Uterus (tissue), 3 donors: ENCODE measurements at regions not wholly inside any gene's neighbourhood (a gene's known extent, or its start where the extent isn't known, plus 50 kb on each side); places are given as distances from the start of the nearest gene placed in this dataset.

Experiments
- DNase-seq, 2 donors: peaks; one replicate each; pipeline ENCODE4 v3.0.0-alpha.2; 2019 to 2020
- H3K27ac ChIP-seq, 2 donors: fragments of 200-600 bp; sonication (generic); 1 replicate in 1 of 2; 2 replicates in 1 of 2; pipeline ENCODE4 v1.5.1; 2016 to 2018
- H3K27me3 ChIP-seq, 2 donors: fragments of 200-600 bp; sonication (generic); one replicate each; pipeline ENCODE4 v1.5.1; 2018 to 2019; ENCODE audit warnings: control low read depth in 1 of 2
- H3K36me3 ChIP-seq, 2 donors: fragments of 200-600 bp; sonication (generic); one replicate each; pipeline ENCODE4 v1.5.1; 2019; ENCODE audit warnings: control low read depth in 1 of 2
- H3K4me1 ChIP-seq, 2 donors: fragments of 200-600 bp; sonication (generic); one replicate each; pipeline ENCODE4 v1.5.1; 2018 to 2019; ENCODE audit warnings: control low read depth in 1 of 2
- H3K4me3 ChIP-seq, 2 donors: fragments of 200-600 bp; sonication (generic); 1 replicate in 1 of 2; 2 replicates in 1 of 2; pipeline ENCODE4 v1.5.1; 2018 to 2019; ENCODE audit warnings: mild to moderate bottlenecking in 1 of 2
- H3K9me3 ChIP-seq, 2 donors: fragments of 200-600 bp; sonication (generic); one replicate each; pipeline ENCODE4 v1.5.1; 2019; ENCODE audit warnings: control low read depth in 1 of 2
- CTCF ChIP-seq, 4 experiments: fragments of 200-600 bp in 2 of 4; fragments of 450-650 bp in 2 of 4; sonication (generic) in 2 of 4; IDR thresholded peaks; one replicate each; pipeline ENCODE4 v1.5.1; 2016 to 2019; ENCODE audit warnings: antibody characterized with exemption in 4 of 4, mild to moderate bottlenecking in 2 of 4, moderate library complexity in 1 of 4
- POLR2A ChIP-seq, 2 donors: fragments of 450-650 bp; IDR thresholded peaks; one replicate each; pipeline ENCODE4 v1.6.1; 2016; ENCODE audit warnings: antibody characterized with exemption in 2 of 2, mild to moderate bottlenecking in 1 of 2, moderate library complexity in 1 of 2
- intact Hi-C: fragments of 100-400 bp; cut with DNase I; formaldehyde crosslinking; loops from one replicate; pipeline ENCODE4 v1.15.1; 2023; ENCODE audit warnings: low total_unique reads
- donor health status: DM: yes; HTN: yes; CAD: no.

GRCh38 chr1:56396581-56396980, 182.8 kb downstream of the PLPP3 start:
- DNase-seq = no peak
- no peak overlapping the region for H3K4me3 ChIP-seq
- no peaks in the 10 kb centered on the region for H3K9me3 ChIP-seq
- H3K36me3 ChIP-seq = no peaks in the 10 kb centered on the region
- H3K4me1 ChIP-seq = no peaks in the 10 kb centered on the region
- no peaks in the 10 kb centered on the region for H3K27me3 ChIP-seq
- H3K27ac ChIP-seq = peak overlapping the region in 1 of 2 donors; percentile 3
- intact Hi-C loops = no loop called here
- TF ChIP-seq CTCF (IDR thresholded peaks at IDR 0.05) = no peak
- no peak for TF ChIP-seq POLR2A (IDR thresholded peaks at IDR 0.05)

DNA sequence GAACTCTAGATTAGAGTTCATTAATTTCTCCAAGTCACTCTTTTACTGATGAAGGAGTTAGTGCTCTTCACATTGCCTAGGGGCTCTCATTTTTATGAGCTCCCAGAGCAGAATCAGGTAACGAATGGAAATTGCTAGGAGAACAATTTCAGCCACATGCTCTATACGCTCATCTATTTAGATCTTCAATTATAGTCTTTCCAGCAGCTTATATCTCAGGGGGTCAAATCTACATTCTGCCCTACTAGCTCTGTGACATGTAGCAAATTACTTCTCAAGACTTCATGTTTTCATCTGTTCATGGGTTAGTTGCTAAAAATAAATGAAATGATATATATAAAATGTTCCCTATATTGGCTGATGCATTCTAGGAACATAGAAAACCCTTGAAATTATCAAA, 183.6 kb downstream of the PLPP3 start:
- Histone ChIP-seq H3K27ac (no peak overlapping the region), H3K4me3 (no peak overlapping the region), H3K36me3 (no peaks in the 10 kb centered on the region), H3K4me1 (no peaks in the 10 kb centered on the region), H3K9me3 (no peaks in the 10 kb centered on the region), H3K27me3 (no peaks in the 10 kb centered on the region)
- DNase-seq = no peak
- intact Hi-C loops = no loop called here
- TF ChIP-seq CTCF (IDR thresholded peaks at IDR 0.05) = no peak
- TF ChIP-seq POLR2A (IDR thresholded peaks at IDR 0.05) = no peak

DNA sequence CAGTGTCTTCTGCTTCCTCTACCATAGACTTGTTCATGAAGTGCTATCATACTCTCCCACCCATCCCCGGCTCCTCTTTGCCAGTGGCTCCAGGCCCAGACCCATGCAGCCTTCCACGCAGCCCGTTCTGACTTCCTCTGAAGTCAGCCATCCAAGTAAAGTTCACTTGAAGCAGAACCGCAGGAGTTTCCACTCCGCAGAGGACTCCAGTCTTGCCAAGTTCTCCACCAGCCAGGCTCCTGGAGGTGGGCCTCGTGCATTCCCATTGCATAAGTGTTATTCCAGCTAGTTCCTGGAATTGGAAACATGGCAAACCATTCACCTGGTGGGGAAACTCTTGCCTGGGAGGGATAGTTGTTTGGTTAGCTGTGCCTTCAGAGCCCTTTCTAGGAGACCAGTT, 185.1 kb downstream of the PLPP3 start:
- DNase-seq = no peak
- intact Hi-C loops = no loop called here

DNA sequence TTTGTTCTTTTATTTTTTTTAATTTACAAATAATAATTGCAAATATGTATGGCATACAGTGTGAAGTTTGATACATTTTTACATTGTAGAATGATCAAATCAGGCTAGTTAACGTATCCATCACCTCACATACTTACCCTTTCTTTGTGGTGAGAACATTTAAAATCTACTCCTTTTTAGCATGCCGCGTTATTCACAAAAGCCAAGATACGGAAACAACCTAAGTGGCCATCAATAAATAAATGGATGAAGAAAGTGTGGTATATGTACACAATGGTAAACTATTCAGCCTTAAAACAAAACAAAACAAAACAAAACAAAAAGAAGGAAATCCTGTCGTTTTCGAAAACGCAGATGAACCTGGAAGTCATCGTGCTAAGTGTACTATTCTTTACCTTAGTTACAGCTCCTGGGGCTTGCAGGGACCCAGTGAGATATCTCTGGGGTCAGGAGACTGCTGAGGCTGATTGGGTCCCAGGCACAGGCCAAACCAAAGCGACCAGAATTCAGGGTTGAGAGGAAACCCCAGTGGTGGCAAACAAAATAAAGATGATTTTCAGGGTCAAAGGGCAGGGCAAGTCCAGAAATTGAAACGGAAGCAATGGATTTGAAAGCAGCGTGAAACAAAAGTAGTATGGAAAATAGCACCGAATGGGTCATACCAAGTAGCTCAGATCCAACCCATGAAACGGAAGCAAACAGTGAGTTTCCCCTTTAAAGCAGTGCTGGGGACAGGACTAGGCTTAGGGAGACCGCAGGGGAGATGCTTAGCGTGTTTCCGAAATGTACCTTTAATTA, 188.2 kb downstream of the PLPP3 start:
- no peak overlapping the region for H3K4me3 ChIP-seq
- no peaks in the 10 kb centered on the region for H3K36me3 ChIP-seq
- intact Hi-C loops = no loop called here
- H3K27ac ChIP-seq = no peak overlapping the region
- H3K9me3 ChIP-seq = no peaks in the 10 kb centered on the region
- H3K27me3 ChIP-seq = no peaks in the 10 kb centered on the region
- H3K4me1 ChIP-seq = no peaks in the 10 kb centered on the region
- TF ChIP-seq CTCF (IDR thresholded peaks at IDR 0.05) = no peak
- TF ChIP-seq POLR2A (IDR thresholded peaks at IDR 0.05) = no peak
- no peak for DNase-seq

More for the DNA sequence above, 185.1 kb downstream of the PLPP3 start:
- H3K9me3 ChIP-seq = no peaks in the 10 kb centered on the region
- H3K27ac ChIP-seq = no peak overlapping the region
- H3K4me1 ChIP-seq = no peaks in the 10 kb centered on the region
- no peaks in the 10 kb centered on the region for H3K27me3 ChIP-seq
- no peak for TF ChIP-seq CTCF (IDR thresholded peaks at IDR 0.05)
- TF ChIP-seq POLR2A (IDR thresholded peaks at IDR 0.05) = no peak
- no peaks in the 10 kb centered on the region for H3K36me3 ChIP-seq
- H3K4me3 ChIP-seq = no peak overlapping the region

GRCh38 chr1:56390232-56390867, 189.0 kb downstream of the PLPP3 start:
- TF ChIP-seq CTCF (IDR thresholded peaks at IDR 0.05) (no peak), POLR2A (IDR thresholded peaks at IDR 0.05) (no peak)
- Histone ChIP-seq H3K27ac (no peak overlapping the region), H3K4me3 (no peak overlapping the region), H3K9me3 (no peaks in the 10 kb centered on the region), H3K27me3 (no peaks in the 10 kb centered on the region), H3K36me3 (no peaks in the 10 kb centered on the region), H3K4me1 (no peaks in the 10 kb centered on the region)
- no peak for DNase-seq
- intact Hi-C loops = no loop called here
